PC-3 (cell line): ENCODE measurements at regions not wholly inside any gene's neighbourhood (a gene's known extent, or its start where the extent isn't known, plus 50 kb on each side); places are given as distances from the start of the nearest gene placed in this dataset.

ENCODE experiments used
- ATAC-seq: fragments of 200-7000 bp; cut with Tn5 transposase; 2 replicates; pipeline ENCODE4 v1.9.1; 2020; ENCODE audit warnings: mild to moderate bottlenecking, moderate library complexity
- BruUV-seq: library from RNA; stranded (reverse); fragments of 400-500 nt; replicated peaks from 2 replicates; lab custom pipeline; 2021; lab: Mats Ljungman, UMichigan
- CTCF ChIA-PET: fragments of 300-600 bp; sonication (Branson Sonifier 250); formaldehyde crosslinking; loops from one replicate; lab custom pipeline; 2022; ENCODE audit warnings: antibody characterized with exemption; lab: Charles Lee
- POLR2A ChIA-PET: fragments of 300-600 bp; sonication (Branson Sonifier 250); formaldehyde crosslinking; loops from one replicate; lab custom pipeline; 2022; ENCODE audit warnings: antibody characterized with exemption; ENCODE audit not compliant: unreplicated experiment; lab: Charles Lee
- DNase-seq: peaks from one replicate; pipeline ENCODE4 v3.0.0-alpha.2; 2015
- H2AFZ ChIP-seq: fragments of 300-600 bp; sonication (generic); 2 replicates; pipeline ENCODE4 v1.6.0; 2016; ENCODE audit warnings: antibody characterized with exemption, low read length
- H3F3A ChIP-seq: fragments of 300-600 bp; sonication (generic); one replicate; pipeline ENCODE4 v1.6.0; 2017; ENCODE audit warnings: antibody characterized with exemption, low read length, control low read depth, mild to moderate bottlenecking; ENCODE audit not compliant: unreplicated experiment
- H3K27ac ChIP-seq: fragments of 300-600 bp; sonication (generic); 2 replicates; pipeline ENCODE4 v1.5.1; 2016; ENCODE audit warnings: mild to moderate bottlenecking, low read length
- H3K27me3 ChIP-seq: fragments of 300-600 bp; sonication (generic); 2 replicates; pipeline ENCODE4 v1.6.1; 2016; ENCODE audit warnings: low read length, mixed read lengths
- H3K36me3 ChIP-seq: fragments of 300-600 bp; sonication (generic); 2 replicates; pipeline ENCODE4 v1.6.1; 2016; ENCODE audit warnings: low read depth, mixed run types, low read length, mixed read lengths
- H3K4me1 ChIP-seq: fragments of 300-600 bp; sonication (generic); 2 replicates; pipeline ENCODE4 v1.5.1; 2016; ENCODE audit warnings: low read length; ENCODE audit not compliant: insufficient read depth
- H3K4me2 ChIP-seq: fragments of 300-600 bp; sonication (generic); 2 replicates; pipeline ENCODE4 v1.6.0; 2016; ENCODE audit warnings: low read length
- H3K4me3 ChIP-seq: fragments of 300-600 bp; sonication (generic); 2 replicates; pipeline ENCODE4 v1.5.1; 2016; ENCODE audit warnings: mild to moderate bottlenecking, low read length, mixed read lengths
- H3K79me2 ChIP-seq: fragments of 300-600 bp; sonication (generic); 2 replicates; pipeline ENCODE4 v1.6.1; 2017; ENCODE audit warnings: low read length, mixed read lengths
- H3K9ac ChIP-seq: fragments of 300-600 bp; sonication (generic); 2 replicates; pipeline ENCODE4 v1.6.0; 2016; ENCODE audit warnings: mild to moderate bottlenecking, low read length
- H3K9me2 ChIP-seq: fragments of 300-600 bp; sonication (generic); replicated peaks from 2 replicates; pipeline ENCODE4 v1.6.1; 2016; ENCODE audit warnings: mixed run types, low read length, mixed read lengths
- H3K9me3 ChIP-seq: fragments of 300-600 bp; sonication (generic); 2 replicates; pipeline ENCODE4 v1.6.1; 2016; ENCODE audit warnings: low read length, mixed read lengths
- H4K20me1 ChIP-seq: fragments of 300-600 bp; sonication (generic); 2 replicates; pipeline ENCODE4 v1.6.1; 2016; ENCODE audit warnings: low read length, mixed read lengths
- CTCF ChIP-seq: fragments of 300-600 bp; sonication (generic); conservative IDR thresholded peaks from 2 replicates; pipeline ENCODE4 v1.5.1; 2017; ENCODE audit warnings: antibody characterized with exemption, low read depth, mild to moderate bottlenecking, low read length
- EZH2 ChIP-seq: fragments of 300-600 bp; sonication (generic); IDR thresholded peaks from one replicate; pipeline ENCODE4 v1.6.1; 2017; ENCODE audit warnings: antibody characterized with exemption, mild to moderate bottlenecking, low read length; ENCODE audit not compliant: unreplicated experiment
- EZH2phosphoT487 ChIP-seq: fragments of 300-600 bp; sonication (generic); IDR thresholded peaks from 2 replicates; pipeline ENCODE4 v1.6.1; 2018; ENCODE audit warnings: mild to moderate bottlenecking, antibody characterized with exemption, low read length, borderline replicate concordance
- intact Hi-C: fragments of 100-400 bp; cut with micrococcal nuclease; formaldehyde crosslinking; loops from 2 replicates; pipeline ENCODE4 v1.9.0; 2023

GRCh38 chr9:12891588-12891987 lies 116.8 kb downstream of the LURAP1L start:
- POLR2A ChIA-PET, result no interaction called here
- no peak overlapping the region for H3K27ac ChIP-seq
- H3K27me3 ChIP-seq, result no peaks in the 10 kb centered on the region
- H3K4me2 ChIP-seq, result no peak overlapping the region
- CTCF ChIA-PET, result no interaction called here
- H3K4me3 ChIP-seq, result no peak overlapping the region
- H3F3A ChIP-seq, result no peaks in the 10 kb centered on the region
- no peaks in the 10 kb centered on the region for H4K20me1 ChIP-seq
- H3K4me1 ChIP-seq, result no peaks in the 10 kb centered on the region
- H3K79me2 ChIP-seq, result no peaks in the 10 kb centered on the region
- no TSS peak for BruUV-seq
- ATAC-seq (no peak), DNase-seq (no peak)
- no peak overlapping the region for H3K9ac ChIP-seq
- H3K9me2 ChIP-seq, result no peaks in the 10 kb centered on the region
- no peak overlapping the region for H2AFZ ChIP-seq
- TF ChIP-seq EZH2 (no peak), CTCF (no peak), EZH2phosphoT487 (no peak)
- no peaks in the 10 kb centered on the region for H3K36me3 ChIP-seq
- intact Hi-C loops, result no loop called here
- 0 out of 2 replicates have a peak, but pooled peaks cover 4% of the 10 kb centered on the region for H3K9me3 ChIP-seq

GRCh38 chr9:12903316-12903715 lies 128.5 kb downstream of the LURAP1L start:
- DNase-seq (no peak), ATAC-seq (no peak)
- no peak overlapping the region for H3K4me3 ChIP-seq
- ChIA-PET CTCF (no interaction called here), POLR2A (no interaction called here)
- no peaks in the 10 kb centered on the region for H3K36me3 ChIP-seq
- H3K27me3 ChIP-seq, result no peaks in the 10 kb centered on the region
- intact Hi-C loops, result no loop called here
- TF ChIP-seq EZH2phosphoT487 (no peak), CTCF (no peak), EZH2 (no peak)
- H3K9me3 ChIP-seq, result no peaks in the 10 kb centered on the region
- no peak overlapping the region for H3K9ac ChIP-seq
- H3K4me1 ChIP-seq, result no peaks in the 10 kb centered on the region
- H3K27ac ChIP-seq, result no peak overlapping the region
- H3K79me2 ChIP-seq, result no peaks in the 10 kb centered on the region
- BruUV-seq, result no TSS peak
- H3K4me2 ChIP-seq, result no peak overlapping the region
- no peak overlapping the region for H2AFZ ChIP-seq
- no peaks in the 10 kb centered on the region for H3K9me2 ChIP-seq
- H4K20me1 ChIP-seq, result no peaks in the 10 kb centered on the region
- H3F3A ChIP-seq, result no peaks in the 10 kb centered on the region

- Histone ChIP-seq H3K9me2 (no peaks in the 10 kb centered on the region), H3K4me2 (no peak overlapping the region), H3K27me3 (no peaks in the 10 kb centered on the region), H3K4me3 (no peak overlapping the region), H3K9ac (no peak overlapping the region), H3K9me3 (no peaks in the 10 kb centered on the region), H2AFZ (no peak overlapping the region), H3F3A (no peaks in the 10 kb centered on the region), H3K4me1 (no peaks in the 10 kb centered on the region), H4K20me1 (no peaks in the 10 kb centered on the region), H3K79me2 (no peaks in the 10 kb centered on the region), H3K36me3 (no peaks in the 10 kb centered on the region), H3K27ac (no peak overlapping the region)
- no peak for DNase-seq
- TF ChIP-seq EZH2 (no peak), CTCF (no peak), EZH2phosphoT487 (no peak)
- intact Hi-C loops, result no loop called here
- no peak for ATAC-seq
- ChIA-PET POLR2A (no interaction called here), CTCF (no interaction called here)
- BruUV-seq, result no TSS peak
Observed at GRCh38 chr9:12904261-12905000, 129.6 kb downstream of the LURAP1L start.
